ES-I3 (cell line): ENCODE measurements at regions not wholly inside any gene's neighbourhood (a gene's known extent, or its start where the extent isn't known, plus 50 kb on each side); places are given as distances from the start of the nearest gene placed in this dataset.
A peak's percentile ranks its signal among the peaks of the same experiment; 100 is the strongest.

Source experiments
- H3K36me3 ChIP-seq: 2 replicates; pipeline ENCODE4 v1.6.1; 2013; ENCODE audit warnings: mild to moderate bottlenecking, low read length, control low read depth, moderate library complexity; ENCODE audit not compliant: insufficient read depth
- H3K4me1 ChIP-seq: 2 replicates; pipeline ENCODE4 v1.6.1; 2013; ENCODE audit warnings: mild to moderate bottlenecking, control low read depth, low read length; ENCODE audit not compliant: insufficient read depth
- H3K9ac ChIP-seq: 2 replicates; pipeline ENCODE4 v1.6.1; 2013; ENCODE audit warnings: low read depth, mild to moderate bottlenecking, low read length, moderate library complexity
- H3K9me3 ChIP-seq: 2 replicates; pipeline ENCODE4 v1.6.1; 2013; ENCODE audit warnings: mild to moderate bottlenecking, low read length, moderate library complexity; ENCODE audit not compliant: control insufficient read depth, insufficient read depth

- H3K4me1 ChIP-seq, result peaks cover 57% of the 10 kb centered on the region
Observed at GRCh38 chrX:39850630-39851152, 247.1 kb downstream of the BCOR start.

GRCh38 chrX:39851745-39852455 is 245.9 kb downstream of the BCOR start:
- peaks cover 63% of the 10 kb centered on the region for H3K4me1 ChIP-seq

More at GRCh38 chrX:39850630-39851152, 247.1 kb downstream of the BCOR start:
- Histone ChIP-seq H3K9me3 (no peaks in the 10 kb centered on the region), H3K36me3 (no peaks in the 10 kb centered on the region), H3K9ac (no peak overlapping the region)

GRCh38 chrX:39852491-39852890 is 245.3 kb downstream of the BCOR start:
- no peaks in the 10 kb centered on the region for H3K36me3 ChIP-seq
- H3K4me1 ChIP-seq, result peaks cover 63% of the 10 kb centered on the region
- no peak overlapping the region for H3K9ac ChIP-seq
- no peaks in the 10 kb centered on the region for H3K9me3 ChIP-seq

More at GRCh38 chrX:39851745-39852455, 245.9 kb downstream of the BCOR start:
- Histone ChIP-seq H3K36me3 (no peaks in the 10 kb centered on the region), H3K9me3 (no peaks in the 10 kb centered on the region), H3K9ac (no peak overlapping the region)

GRCh38 chrX:39853417-39854030 is 244.2 kb downstream of the BCOR start:
- H3K4me1 ChIP-seq, result peaks cover 63% of the 10 kb centered on the region
- no peaks in the 10 kb centered on the region for H3K36me3 ChIP-seq
- H3K9ac ChIP-seq, result 0 out of 2 replicates have a peak overlapping the region, but pooled peaks have one; percentile 16
- H3K9me3 ChIP-seq, result no peaks in the 10 kb centered on the region

- Histone ChIP-seq H3K9me3 (no peaks in the 10 kb centered on the region), H3K9ac (peak overlapping the region; percentile 48), H3K4me1 (peaks cover 58% of the 10 kb centered on the region), H3K36me3 (no peaks in the 10 kb centered on the region)
Observed at GRCh38 chrX:39854772-39855747, 242.7 kb downstream of the BCOR start.

- H3K4me1 ChIP-seq, result peaks cover 57% of the 10 kb centered on the region
- no peaks in the 10 kb centered on the region for H3K36me3 ChIP-seq
- H3K9ac ChIP-seq, result peak overlapping the region; percentile 48; the same call in 1 of the 2 replicates
- no peaks in the 10 kb centered on the region for H3K9me3 ChIP-seq
Observed at GRCh38 chrX:39855748-39856129, 242.0 kb downstream of the BCOR start.

- Histone ChIP-seq H3K4me1 (peaks cover 57% of the 10 kb centered on the region), H3K9me3 (no peaks in the 10 kb centered on the region), H3K9ac (no peak overlapping the region), H3K36me3 (no peaks in the 10 kb centered on the region)
Observed at GRCh38 chrX:39856472-39857121, 241.2 kb downstream of the BCOR start.

GRCh38 chrX:39857780-39858179 is 240.0 kb downstream of the BCOR start:
- Histone ChIP-seq H3K9me3 (no peaks in the 10 kb centered on the region), H3K4me1 (peaks cover 48% of the 10 kb centered on the region), H3K9ac (no peak overlapping the region), H3K36me3 (no peaks in the 10 kb centered on the region)

GRCh38 chrX:39859991-39860861 is 237.5 kb downstream of the BCOR start:
- no peaks in the 10 kb centered on the region for H3K9me3 ChIP-seq
- peaks cover 29% of the 10 kb centered on the region for H3K4me1 ChIP-seq
- H3K9ac ChIP-seq, result no peak overlapping the region
- no peaks in the 10 kb centered on the region for H3K36me3 ChIP-seq

- no peak overlapping the region for H3K9ac ChIP-seq
- no peaks in the 10 kb centered on the region for H3K36me3 ChIP-seq
- no peaks in the 10 kb centered on the region for H3K9me3 ChIP-seq
- H3K4me1 ChIP-seq, result peaks cover 28% of the 10 kb centered on the region
Observed at GRCh38 chrX:39862963-39863362, 234.8 kb downstream of the BCOR start.

- Histone ChIP-seq H3K4me1 (peaks cover 15% of the 10 kb centered on the region), H3K36me3 (no peaks in the 10 kb centered on the region), H3K9me3 (no peaks in the 10 kb centered on the region), H3K9ac (no peak overlapping the region)
Observed at GRCh38 chrX:39866229-39866628, 231.5 kb downstream of the BCOR start.

- H3K36me3 ChIP-seq, result no peaks in the 10 kb centered on the region
- peaks cover 8% of the 10 kb centered on the region; the same call in 1 of the 2 replicates for H3K4me1 ChIP-seq
- no peak overlapping the region for H3K9ac ChIP-seq
- H3K9me3 ChIP-seq, result no peaks in the 10 kb centered on the region
Observed at GRCh38 chrX:39869846-39870601, 227.7 kb downstream of the BCOR start.
